SKM-1 (cell line): ENCODE measurements at regions not wholly inside any gene's neighbourhood (a gene's known extent, or its start where the extent isn't known, plus 50 kb on each side); places are given as distances from the start of the nearest gene placed in this dataset.

ENCODE experiments used
- DNase-seq: peaks from one replicate; lab custom pipeline; 2025; ENCODE audit not compliant: unreplicated experiment; lab: John Stamatoyannopoulos, UW

GRCh38 chr3:76668653-76669052, 371.2 kb upstream of the ROBO2 start:
- no peak for DNase-seq

DNA sequence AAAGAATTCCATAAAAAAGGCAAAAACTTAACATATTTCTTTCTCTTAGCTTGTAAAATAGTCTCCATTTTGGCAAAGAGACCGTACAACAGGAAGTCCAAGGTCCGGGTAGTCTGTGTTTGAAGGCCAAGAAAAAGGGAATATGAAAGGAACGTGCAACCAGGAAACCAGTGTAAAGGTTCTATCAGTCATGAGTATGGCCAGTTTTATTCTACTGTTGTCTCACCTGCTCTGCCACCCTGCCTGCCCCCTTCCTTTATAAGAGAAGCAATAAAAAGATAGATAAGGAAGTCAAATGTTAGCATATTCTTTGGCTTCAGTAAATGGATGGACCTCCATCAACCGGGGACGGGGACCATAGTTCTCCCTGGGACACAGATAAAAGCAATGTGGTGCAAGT, 370.6 kb upstream of the ROBO2 start:
- DNase-seq = no peak

DNA sequence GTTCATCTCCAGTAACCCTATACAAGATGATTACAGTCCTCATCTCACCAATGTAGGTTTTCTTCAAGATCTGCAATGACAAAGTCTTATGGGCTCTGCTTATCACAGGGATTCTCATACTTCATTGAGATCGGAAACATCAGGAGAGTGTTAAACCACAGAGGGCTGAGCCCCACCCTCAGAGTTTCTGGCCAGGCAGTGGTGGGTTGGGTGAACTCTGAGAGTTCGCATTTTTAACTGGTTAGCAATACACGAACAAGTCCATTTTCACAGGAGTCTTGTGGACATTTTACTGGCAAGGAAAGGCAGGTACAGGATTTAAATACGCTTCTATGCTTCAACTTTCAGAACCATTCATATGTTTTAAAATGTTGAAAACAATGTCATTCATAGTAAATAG, 366.7 kb upstream of the ROBO2 start:
- DNase-seq = no peak

- no peak for DNase-seq
Observed at GRCh38 chr3:76679541-76679940, 360.4 kb upstream of the ROBO2 start.

DNA sequence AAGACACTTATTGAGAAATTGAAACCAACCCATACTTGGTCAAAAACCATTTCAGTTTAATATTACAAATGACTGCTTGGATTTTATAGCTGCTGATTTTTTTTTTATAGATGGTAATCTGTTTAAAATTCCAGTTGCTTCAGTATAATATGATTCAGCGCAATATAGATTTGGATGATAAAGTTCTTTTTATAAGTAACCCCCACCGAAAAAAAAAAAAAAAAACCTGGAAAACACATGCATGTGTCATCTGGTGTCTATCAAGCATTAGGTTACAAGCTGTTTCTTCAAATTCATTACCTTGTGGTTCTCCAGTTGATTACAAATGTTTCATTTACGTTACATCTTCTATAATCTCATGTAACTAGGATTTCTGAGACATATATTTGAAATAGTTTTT, 356.6 kb upstream of the ROBO2 start:
- no peak for DNase-seq

DNA sequence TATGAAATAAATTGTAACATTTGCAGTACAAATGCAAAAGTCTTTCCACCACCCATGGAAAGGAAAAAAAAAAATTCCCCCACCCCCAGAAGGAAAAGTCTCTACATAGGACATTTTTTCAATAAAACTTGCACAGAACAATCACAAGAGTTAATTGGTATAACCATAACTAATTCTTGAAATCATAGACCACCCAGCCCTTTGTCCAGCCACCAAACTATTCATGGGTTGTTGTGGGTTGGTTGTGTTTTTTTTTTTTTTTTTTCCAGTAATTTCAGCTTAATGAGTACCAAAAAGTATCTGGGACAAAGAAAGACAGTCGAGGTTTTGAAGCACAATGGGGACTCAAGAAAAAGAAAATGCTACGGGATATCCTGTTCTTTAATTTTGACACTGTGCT, 355.0 kb upstream of the ROBO2 start:
- DNase-seq = no peak

DNA sequence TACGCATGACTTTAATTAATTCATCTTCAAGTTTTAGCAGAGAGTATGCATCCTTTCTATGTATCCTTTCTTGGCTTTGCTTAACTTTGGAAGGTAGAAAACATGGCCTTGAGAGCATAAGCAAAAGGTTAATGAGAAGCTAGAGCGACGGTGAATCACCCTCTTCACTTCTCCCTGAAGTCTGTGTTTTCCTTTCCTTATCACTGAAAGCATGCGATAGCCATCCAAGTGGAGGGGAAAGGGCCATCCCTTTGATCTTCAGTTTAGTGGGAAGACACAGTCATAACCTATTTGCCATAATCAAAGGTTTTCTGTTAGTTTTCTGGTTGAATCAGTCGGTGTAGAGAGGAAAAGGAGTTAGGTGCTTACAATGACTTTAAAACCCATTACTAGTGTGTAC, 354.0 kb upstream of the ROBO2 start:
- no peak for DNase-seq

- DNase-seq = no peak
Observed at GRCh38 chr3:76687019-76687418, 352.9 kb upstream of the ROBO2 start.

GRCh38 chr3:76694063-76694462, 345.8 kb upstream of the ROBO2 start:
- no peak for DNase-seq

DNA sequence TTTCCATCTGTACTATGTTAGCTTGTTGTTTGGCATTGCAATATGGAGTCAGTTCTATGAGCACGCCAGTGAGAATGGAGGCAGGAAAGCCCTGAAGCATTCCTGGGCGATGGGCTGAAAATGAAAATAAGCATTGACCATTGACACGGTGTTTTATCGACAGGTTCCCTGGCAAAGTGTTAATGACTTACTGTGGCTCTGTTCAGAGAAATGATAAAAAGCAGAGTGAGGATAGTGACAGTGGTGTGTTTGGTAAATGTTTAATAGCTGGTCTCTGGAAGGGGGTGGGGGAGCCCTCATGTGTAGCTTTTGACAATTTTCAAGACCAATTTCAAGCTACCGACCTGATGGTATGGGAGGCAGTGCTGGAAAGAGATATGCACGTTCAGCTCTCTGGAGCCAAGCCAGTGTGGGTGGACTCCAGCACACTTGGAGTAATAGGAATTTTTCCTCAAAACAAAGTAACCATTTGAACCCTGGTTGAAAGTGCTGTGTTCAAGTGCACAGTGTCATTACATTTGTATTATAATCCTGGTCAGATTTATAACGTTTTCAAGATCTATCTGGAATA, 341.7 kb upstream of the ROBO2 start:
- DNase-seq = no peak

- no peak for DNase-seq
Observed at GRCh38 chr3:76699846-76700245, 340.1 kb upstream of the ROBO2 start.

DNA sequence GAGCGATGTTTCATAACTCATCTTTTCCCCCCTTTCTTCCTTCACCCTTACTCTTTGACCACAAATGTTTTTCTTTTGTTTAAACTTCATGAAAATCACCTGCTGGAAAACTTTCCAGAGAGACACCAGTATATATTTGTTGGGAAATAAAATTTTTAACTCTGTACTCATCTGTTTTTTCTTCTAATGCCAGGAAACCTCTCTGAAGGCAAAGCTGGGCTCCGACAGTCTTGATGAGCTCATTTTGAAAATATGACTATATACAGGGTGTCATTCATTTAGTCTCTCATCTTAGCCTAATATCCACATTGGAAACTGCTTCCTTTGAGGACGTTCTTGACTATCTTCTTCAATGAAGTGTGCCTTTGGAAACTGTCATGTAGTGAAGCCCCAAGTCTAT, 339.6 kb upstream of the ROBO2 start:
- no peak for DNase-seq

GRCh38 chr3:76702676-76703075, 337.2 kb upstream of the ROBO2 start:
- no peak for DNase-seq

DNA sequence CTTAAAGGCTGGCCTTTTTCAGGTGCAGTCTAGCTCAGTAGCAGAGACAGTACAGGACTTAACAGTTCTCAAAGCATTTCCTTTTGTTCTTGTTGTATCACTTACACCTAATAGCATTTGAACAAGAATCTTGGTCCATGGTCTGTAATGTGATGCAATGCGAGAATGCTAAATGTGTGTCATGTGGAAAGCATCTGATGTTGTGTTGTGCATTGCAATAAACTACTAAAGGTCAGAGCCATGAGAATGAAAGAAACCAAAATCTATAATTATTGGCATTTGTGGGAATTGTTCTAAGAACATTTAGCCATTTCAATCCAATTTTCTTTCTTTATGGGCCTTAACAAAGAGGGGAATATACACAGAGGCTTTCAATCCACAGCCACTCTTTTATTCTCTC, 324.5 kb upstream of the ROBO2 start:
- DNase-seq = no peak

DNA sequence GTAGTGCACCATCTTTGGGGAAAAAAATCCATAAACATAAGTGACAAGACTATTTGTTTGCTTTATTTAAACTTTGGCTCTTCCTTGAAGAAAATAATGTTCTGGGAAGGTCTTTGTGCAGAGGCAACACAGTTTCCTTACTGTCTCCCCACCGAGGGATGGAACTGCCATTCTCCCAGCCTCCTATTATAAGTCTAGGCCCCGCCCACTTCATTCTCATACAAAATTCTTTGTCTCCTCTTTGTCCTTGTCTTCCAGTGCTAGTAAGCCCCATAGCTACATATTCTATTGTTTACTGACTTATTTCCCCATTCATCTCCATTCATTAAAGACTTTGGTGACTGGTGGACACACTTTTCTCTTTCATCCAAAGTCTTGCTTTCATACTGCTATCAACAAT, 316.5 kb upstream of the ROBO2 start:
- DNase-seq = no peak

- DNase-seq = no peak
Observed at GRCh38 chr3:76724075-76724474, 315.8 kb upstream of the ROBO2 start.

DNA sequence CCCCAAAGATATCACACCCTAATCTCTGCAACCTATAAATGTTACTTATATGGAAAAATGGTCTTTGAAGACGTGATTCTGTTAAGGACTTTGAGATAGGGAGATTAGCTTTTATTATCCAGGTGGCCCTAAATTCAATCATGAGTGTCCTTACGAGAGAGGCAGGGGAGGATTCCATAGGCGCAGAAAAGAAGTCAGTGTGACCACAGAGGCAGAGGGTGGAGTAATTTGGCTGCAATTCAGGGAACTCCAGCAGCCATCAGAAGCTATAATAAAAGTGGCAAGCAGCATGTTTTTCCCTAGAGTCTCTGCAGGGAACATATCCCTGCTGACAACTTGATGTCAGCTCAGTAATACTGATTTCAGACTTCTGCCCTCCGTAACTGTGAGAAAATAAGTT, 315.2 kb upstream of the ROBO2 start:
- DNase-seq = no peak

- DNase-seq = no peak
Observed at GRCh38 chr3:76726034-76726433, 313.9 kb upstream of the ROBO2 start.

GRCh38 chr3:76728426-76728825, 311.5 kb upstream of the ROBO2 start:
- DNase-seq = no peak

DNA sequence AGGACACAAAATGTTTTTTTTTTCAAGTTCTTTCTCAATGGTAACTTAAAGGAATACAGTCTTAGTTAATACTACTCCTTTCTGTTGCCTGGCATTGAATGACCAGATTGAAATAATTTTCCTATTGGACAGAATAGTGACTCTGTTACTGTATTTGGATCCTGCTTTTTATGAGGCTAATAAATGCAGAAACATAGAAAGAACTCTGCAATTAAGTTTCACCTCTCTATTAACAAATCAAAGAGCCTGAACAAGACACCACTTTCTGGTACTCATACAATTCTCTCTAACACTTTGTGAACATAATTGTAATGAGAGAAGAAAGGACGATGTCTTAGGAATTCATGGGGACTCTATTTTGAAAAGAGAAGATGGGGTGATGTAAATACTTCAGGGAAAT, 308.4 kb upstream of the ROBO2 start:
- no peak for DNase-seq

- no peak for DNase-seq
Observed at GRCh38 chr3:76733073-76733759, 306.7 kb upstream of the ROBO2 start.

GRCh38 chr3:76735152-76735551, 304.7 kb upstream of the ROBO2 start:
- no peak for DNase-seq

DNA sequence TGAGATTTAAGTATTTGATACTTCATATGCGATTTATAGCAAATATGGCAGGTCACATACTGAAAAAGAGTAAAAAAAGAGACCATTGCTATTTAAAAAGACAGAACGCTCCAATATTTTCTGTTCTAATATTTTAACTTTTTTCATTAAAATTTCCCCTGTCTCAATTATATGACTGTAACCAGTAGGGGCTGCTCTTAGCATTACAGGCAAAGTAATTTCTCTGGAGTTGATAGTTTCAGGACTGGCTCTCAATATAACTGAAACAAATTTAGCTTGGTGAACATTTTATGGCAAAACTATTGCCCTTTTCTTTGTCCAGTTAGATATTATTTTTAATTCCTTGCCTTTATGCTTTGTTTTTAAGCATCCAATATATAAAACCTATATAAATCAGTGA, 286.3 kb upstream of the ROBO2 start:
- DNase-seq = no peak
